Psoas muscle (tissue), 7 donors: ENCODE measurements at regions not wholly inside any gene's neighbourhood (a gene's known extent, or its start where the extent isn't known, plus 50 kb on each side); places are given as distances from the start of the nearest gene placed in this dataset.
"Not testable (repeated sequence)": the region's sequence is repeated elsewhere in the genome, so short reads cannot be mapped to it uniquely, and the experiment has no call there.

ENCODE experiments used
- ATAC-seq, 4 donors: fragments of 200-7000 bp; cut with Tn5 transposase; one replicate each; pipeline ENCODE4 v1.9.1; 2020; ENCODE audit warnings: moderate library complexity in 3 of 4, mild to moderate bottlenecking in 2 of 4
- DNase-seq, 2 donors: peaks; one replicate each; pipeline ENCODE4 v3.0.0-alpha.2; 2020
- H3K27ac ChIP-seq: fragments of 200-600 bp; one replicate; pipeline ENCODE4 v1.8.0; 2022
- H3K27me3 ChIP-seq, 3 donors: fragments of 200-600 bp in 1 of 3; one replicate each; pipeline versions ENCODE4 v1.6.1 to v1.8.0; 2013 to 2022; ENCODE audit warnings: low read length in 2 of 3, mild to moderate bottlenecking in 2 of 3, moderate library complexity in 1 of 3; ENCODE audit not compliant: insufficient read depth in 3 of 3
- H3K36me3 ChIP-seq, 2 donors: fragments of 200-600 bp in 1 of 2; one replicate each; pipeline versions ENCODE4 v1.6.1 to v1.8.0; 2013 to 2022; ENCODE audit warnings: low read depth in 1 of 2, mild to moderate bottlenecking in 1 of 2, moderate library complexity in 1 of 2; ENCODE audit not compliant: insufficient read depth in 1 of 2
- H3K4me1 ChIP-seq: fragments of 200-600 bp; one replicate; pipeline ENCODE4 v1.8.0; 2022
- H3K4me3 ChIP-seq: fragments of 200-600 bp; one replicate; pipeline ENCODE4 v1.8.0; 2022; ENCODE audit warnings: mild to moderate bottlenecking
- H3K9me3 ChIP-seq: fragments of 200-600 bp; one replicate; pipeline ENCODE4 v1.8.0; 2022
- WGBS, 3 donors: extraction: QIAGEN DNeasy Blood & Tissue Kit; methylation state at CpG; one replicate each; pipeline versions ENCODE4 v1.1.6 to v1.1.7; 2013; 5-methylcytosine and 5-hydroxymethylcytosine counted together
- intact Hi-C, 2 donors: fragments of 100-400 bp; cut with DNase I; formaldehyde crosslinking; loops; one replicate each; pipeline versions ENCODE4 v1.11.0 to v1.14.2; 2022
- TF ChIP-seq, protein P1 (sequence below): fragments of 200-600 bp; IDR thresholded peaks from one replicate; pipeline ENCODE4 v1.8.0; 2022; ENCODE audit warnings: antibody characterized with exemption
- donor health status: healthy with polysubstance abuse.
- donor health status: DM: no; HTN: no; CAD: no; lungs with moderate emphysema.
- donor health status: Bipolar disorder and iron deficiency.
- donor health status: healthy.
- donor health status: DM: yes; HTN: yes; CAD: no.
- donor health status: DM: no; HTN: no; CAD: no.
- donor health status: DM: yes; HTN: yes; CAD: no.

DNA sequence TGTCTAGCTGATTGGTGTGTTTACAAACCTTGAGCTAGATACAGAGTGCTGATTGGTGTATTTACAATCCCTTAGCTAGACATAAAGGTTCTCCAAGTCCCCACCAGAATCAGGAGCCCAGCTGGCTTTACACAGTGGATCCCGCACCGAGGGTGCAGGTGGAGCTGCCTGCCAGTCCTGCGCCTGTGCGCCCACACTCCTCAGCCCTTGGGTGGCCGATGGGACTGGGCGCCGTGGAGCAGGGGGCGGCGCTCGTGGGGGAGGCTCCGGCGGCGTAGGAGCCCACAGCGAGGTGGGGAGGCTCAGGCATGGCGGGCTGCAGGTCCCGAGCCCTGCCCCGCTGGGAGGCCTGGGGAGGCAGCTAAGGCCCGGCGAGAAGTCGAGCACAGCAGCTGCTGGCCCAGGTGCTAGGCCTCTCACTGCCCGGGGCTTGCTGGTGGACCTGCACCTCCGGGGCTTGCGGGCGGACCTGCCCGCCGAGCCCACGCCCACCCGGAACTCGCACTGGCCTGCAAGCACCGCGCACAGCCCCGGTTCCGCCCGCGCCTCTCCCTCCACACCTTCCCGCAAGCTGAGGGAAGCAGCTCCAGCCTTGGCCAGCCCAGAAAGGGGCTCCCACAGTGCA is 51.0 kb upstream of the CDYL start:
- DNase-seq, H3K4me3 ChIP-seq, H3K27ac ChIP-seq, H3K36me3 ChIP-seq, H3K9me3 ChIP-seq, H3K27me3 ChIP-seq, ATAC-seq, intact Hi-C loops, H3K4me1 ChIP-seq: not testable (repeated sequence)
- WGBS, 3 donors = 95 to 98% (median 96%) methylated on average over 35 to 36 of the region's 36 CpGs

DNA sequence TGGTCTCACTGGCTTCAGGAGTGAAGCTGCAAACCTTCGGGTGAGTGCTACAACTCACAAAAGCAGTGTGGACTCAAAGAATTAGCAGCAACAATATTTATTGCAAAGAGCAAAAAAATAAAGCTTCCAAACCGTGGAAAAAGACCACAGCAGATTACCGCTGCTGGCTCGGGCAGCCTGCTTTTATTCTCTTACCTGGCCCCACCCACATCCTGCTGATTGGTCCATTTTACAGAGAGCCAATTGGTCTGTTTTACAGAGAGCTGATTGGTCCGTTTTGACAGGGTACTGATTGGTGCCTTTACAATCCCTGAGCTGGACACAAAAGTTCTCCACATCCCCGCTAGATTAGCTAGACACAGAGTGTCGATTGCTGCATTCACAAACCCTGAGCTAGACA is 51.5 kb upstream of the CDYL start:
- H3K4me1 ChIP-seq, DNase-seq, H3K36me3 ChIP-seq, H3K27ac ChIP-seq, intact Hi-C loops, H3K4me3 ChIP-seq, H3K27me3 ChIP-seq, H3K9me3 ChIP-seq, ATAC-seq: not testable (repeated sequence)
- WGBS, 3 donors = 87 to 89% (median 87%) methylated on average over 7 of the region's 7 CpGs

DNA sequence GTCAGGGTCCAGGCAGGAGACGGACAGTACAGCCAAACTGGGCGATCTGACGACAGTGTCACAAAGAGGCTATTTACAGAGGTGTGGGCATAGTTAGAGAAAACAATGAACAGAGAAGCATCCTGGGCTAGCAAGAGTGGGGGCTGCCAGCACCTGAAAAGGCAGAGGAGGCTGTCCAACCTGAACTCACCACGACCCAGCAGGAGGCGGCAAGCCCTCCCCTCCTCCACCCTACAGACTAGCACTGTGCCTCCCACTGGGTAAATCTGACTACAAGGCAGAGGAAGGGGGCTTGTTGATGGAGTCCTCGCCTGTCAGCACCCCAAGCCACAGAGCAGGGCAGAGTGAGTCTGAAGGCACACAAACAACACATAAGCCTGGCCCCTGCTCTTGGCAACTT is 52.8 kb upstream of the CDYL start:
- H3K36me3 ChIP-seq = no peaks in the 10 kb centered on the region
- TF ChIP-seq, protein P1, sequence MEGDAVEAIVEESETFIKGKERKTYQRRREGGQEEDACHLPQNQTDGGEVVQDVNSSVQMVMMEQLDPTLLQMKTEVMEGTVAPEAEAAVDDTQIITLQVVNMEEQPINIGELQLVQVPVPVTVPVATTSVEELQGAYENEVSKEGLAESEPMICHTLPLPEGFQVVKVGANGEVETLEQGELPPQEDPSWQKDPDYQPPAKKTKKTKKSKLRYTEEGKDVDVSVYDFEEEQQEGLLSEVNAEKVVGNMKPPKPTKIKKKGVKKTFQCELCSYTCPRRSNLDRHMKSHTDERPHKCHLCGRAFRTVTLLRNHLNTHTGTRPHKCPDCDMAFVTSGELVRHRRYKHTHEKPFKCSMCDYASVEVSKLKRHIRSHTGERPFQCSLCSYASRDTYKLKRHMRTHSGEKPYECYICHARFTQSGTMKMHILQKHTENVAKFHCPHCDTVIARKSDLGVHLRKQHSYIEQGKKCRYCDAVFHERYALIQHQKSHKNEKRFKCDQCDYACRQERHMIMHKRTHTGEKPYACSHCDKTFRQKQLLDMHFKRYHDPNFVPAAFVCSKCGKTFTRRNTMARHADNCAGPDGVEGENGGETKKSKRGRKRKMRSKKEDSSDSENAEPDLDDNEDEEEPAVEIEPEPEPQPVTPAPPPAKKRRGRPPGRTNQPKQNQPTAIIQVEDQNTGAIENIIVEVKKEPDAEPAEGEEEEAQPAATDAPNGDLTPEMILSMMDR = no peak
- H3K27me3 ChIP-seq = no peaks in the 10 kb centered on the region
- intact Hi-C loops = no loop called here
- H3K4me1 ChIP-seq = no peaks in the 10 kb centered on the region
- no peaks in the 10 kb centered on the region for H3K9me3 ChIP-seq
- ATAC-seq (no peak), DNase-seq (no peak)
- H3K4me3 ChIP-seq = no peak overlapping the region
- no peak overlapping the region for H3K27ac ChIP-seq
- 71 to 78% (median 76%) methylated on average over 6 of the region's 6 CpGs for WGBS, 3 donors

DNA sequence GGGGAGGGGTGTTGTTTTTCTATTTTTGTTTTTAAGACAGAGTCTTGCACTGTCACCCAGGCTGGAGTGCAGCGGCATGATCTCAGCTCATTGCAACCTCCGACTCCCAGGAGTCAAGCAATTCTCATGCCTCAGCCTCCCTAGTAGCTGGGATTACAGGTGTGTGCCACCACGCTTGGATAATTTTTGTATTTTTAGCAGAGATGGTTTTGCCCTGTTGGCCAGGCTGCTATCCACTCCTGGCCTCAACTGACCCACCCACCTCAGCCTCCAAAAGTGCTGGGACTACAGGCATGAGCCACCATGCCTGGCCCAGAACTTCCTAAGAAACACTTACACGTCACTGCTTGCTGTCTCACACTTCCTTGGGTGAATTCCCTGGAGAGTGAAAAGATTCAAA is 54.8 kb upstream of the CDYL start:
- intact Hi-C loops, H3K4me3 ChIP-seq, DNase-seq, H3K27me3 ChIP-seq, H3K27ac ChIP-seq, ATAC-seq, H3K4me1 ChIP-seq, H3K36me3 ChIP-seq, H3K9me3 ChIP-seq: not testable (repeated sequence)
- 89 to 91% (median 90%) methylated on average over 4 of the region's 4 CpGs for WGBS, 3 donors

DNA sequence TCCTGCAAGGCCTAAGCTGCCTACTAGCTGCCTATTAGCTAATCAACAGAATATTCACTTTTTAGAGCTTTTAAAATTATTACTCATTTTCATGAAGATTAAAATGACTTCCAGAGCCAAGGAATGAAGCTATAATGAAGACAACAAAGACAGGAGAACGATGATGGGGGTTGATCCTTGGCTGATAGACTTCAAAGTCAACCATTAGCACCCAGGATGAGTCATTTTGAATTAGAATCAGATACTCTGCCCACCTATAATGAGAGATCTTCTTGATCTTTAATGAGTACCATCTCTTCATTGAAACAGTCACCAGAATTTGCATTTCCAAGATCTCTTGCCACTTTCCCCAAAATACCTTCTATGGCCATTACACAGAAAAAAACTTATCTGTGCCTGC is 56.7 kb upstream of the CDYL start:
- no peaks in the 10 kb centered on the region for H3K4me1 ChIP-seq
- no peaks in the 10 kb centered on the region for H3K9me3 ChIP-seq
- no peaks in the 10 kb centered on the region for H3K27me3 ChIP-seq
- intact Hi-C loops = no loop called here
- H3K27ac ChIP-seq = no peak overlapping the region
- WGBS, 3 donors = 61 to 80% (median 66%) methylated on average over 1 of the region's 1 CpG
- ATAC-seq (no peak), DNase-seq (no peak)
- TF ChIP-seq, protein P1 = no peak
- H3K36me3 ChIP-seq = no peaks in the 10 kb centered on the region
- H3K4me3 ChIP-seq = no peak overlapping the region

DNA sequence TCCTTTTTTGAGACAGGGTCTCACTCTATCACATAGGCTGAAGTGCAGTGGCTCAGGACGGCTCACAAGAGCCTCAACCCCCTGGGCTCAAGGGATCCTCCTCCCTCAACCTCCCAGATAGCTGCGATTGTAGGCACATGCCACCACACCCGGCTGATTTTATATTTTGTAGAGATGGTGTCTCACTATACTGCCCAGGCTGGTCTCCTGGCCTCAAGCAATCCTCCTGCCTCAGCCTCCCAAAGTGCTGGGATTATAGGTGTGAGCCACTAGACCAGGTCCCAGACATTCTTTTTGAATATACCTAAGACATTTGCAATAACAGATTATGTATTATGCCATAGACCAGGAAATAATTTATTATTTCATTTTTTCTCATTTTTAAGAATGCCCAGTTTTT is 58.3 kb upstream of the CDYL start:
- Histone ChIP-seq H3K4me1 (no peaks in the 10 kb centered on the region), H3K36me3 (no peaks in the 10 kb centered on the region), H3K9me3 (no peaks in the 10 kb centered on the region), H3K27ac (no peak overlapping the region), H3K27me3 (no peaks in the 10 kb centered on the region), H3K4me3 (no peak overlapping the region)
- no peak for ATAC-seq
- TF ChIP-seq, protein P1 = no peak
- 90 to 93% (median 91%) methylated on average over 3 of the region's 3 CpGs for WGBS, 3 donors
- no peak for DNase-seq
- intact Hi-C loops = no loop called here
